ENCODE measurements at regions not wholly inside any gene's neighbourhood (a gene's known extent, or its start where the extent isn't known, plus 50 kb on each side); places are given as distances from the start of the nearest gene placed in this dataset.

DNA sequence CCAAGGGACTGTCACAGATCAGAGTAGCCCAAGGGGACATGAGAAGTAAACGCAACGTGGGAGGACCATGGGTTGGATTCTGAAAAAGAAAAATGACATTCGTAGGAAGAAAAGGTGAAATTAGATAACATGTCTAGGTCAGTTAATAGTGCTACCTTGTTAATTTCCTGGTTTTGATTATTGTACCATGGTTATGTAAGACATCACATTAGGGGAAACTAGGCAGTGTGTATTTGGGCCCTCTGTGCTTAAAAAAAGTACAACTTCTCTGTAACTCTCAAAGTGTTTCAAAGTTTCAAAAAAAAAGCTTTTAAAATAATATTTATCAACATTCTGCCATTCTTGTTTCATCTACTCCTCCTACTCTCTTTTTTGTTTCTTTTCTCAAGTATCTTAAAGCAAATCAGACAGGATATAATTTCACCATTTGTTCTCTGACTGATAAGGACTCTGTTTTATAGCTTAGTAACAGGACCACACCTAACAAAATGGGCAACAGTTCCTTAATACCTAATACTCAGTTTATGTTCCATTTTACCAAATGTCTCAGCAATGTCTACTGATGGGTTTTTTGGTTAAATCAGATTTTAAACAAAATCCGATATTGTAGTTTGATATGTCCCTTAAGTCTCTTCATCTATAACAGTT is 97.1 kb upstream of the PLCB4 start:
- H3K27me3 ChIP-seq (replicated peaks in 1 of 4; ENCODE audit: control extremely low read depth in 1 of 4, control insufficient read depth in 3 of 4, insufficient read depth in 4 of 4, low read length in 3 of 4), result no peaks in the 10 kb centered on the region
- no peak for DNase-seq
- H3K27ac ChIP-seq (ENCODE audit: low read length in 2 of 2), result no peak overlapping the region
- H3K36me3 ChIP-seq (replicated peaks in 1 of 2; ENCODE audit: control extremely low read depth in 1 of 2, control insufficient read depth in 1 of 2, extremely low read depth in 1 of 2, insufficient read depth in 2 of 2, low read length in 1 of 2), result no peaks in the 10 kb centered on the region
- no peaks in the 10 kb centered on the region for H3K4me1 ChIP-seq (ENCODE audit: control insufficient read depth in 2 of 2, insufficient read depth in 2 of 2, low read length in 2 of 2)
- no peaks in the 10 kb centered on the region for H3K27me3 Mint-ChIP-seq
- H3K9ac ChIP-seq (ENCODE audit: low read length), result no peak overlapping the region
- intact Hi-C loops (cut with micrococcal nuclease), result no loop called here
- ChIA-PET POLR2A (no interaction called here), CTCF (no interaction called here)
- H3K4me1 Mint-ChIP-seq, result no peaks in the 10 kb centered on the region
- H3K4me3 ChIP-seq (ENCODE audit: control extremely low read depth in 1 of 5, extremely low read depth in 1 of 5, insufficient read depth in 1 of 5, low read depth in 2 of 5, low read length in 4 of 5), result no peak overlapping the region
- no peaks in the 10 kb centered on the region for H4K20me1 ChIP-seq (ENCODE audit: control insufficient read depth, insufficient read depth, low read length, poor library complexity, severe bottlenecking)
- TF ChIP-seq EZH2 (IDR thresholded peaks at IDR 0.05; ENCODE audit: borderline replicate concordance, insufficient read depth, low read depth, low read length, poor library complexity, severe bottlenecking), result no peak
- TF ChIP-seq, protein P1, sequence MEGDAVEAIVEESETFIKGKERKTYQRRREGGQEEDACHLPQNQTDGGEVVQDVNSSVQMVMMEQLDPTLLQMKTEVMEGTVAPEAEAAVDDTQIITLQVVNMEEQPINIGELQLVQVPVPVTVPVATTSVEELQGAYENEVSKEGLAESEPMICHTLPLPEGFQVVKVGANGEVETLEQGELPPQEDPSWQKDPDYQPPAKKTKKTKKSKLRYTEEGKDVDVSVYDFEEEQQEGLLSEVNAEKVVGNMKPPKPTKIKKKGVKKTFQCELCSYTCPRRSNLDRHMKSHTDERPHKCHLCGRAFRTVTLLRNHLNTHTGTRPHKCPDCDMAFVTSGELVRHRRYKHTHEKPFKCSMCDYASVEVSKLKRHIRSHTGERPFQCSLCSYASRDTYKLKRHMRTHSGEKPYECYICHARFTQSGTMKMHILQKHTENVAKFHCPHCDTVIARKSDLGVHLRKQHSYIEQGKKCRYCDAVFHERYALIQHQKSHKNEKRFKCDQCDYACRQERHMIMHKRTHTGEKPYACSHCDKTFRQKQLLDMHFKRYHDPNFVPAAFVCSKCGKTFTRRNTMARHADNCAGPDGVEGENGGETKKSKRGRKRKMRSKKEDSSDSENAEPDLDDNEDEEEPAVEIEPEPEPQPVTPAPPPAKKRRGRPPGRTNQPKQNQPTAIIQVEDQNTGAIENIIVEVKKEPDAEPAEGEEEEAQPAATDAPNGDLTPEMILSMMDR (IDR thresholded peaks at IDR 0.05), result no peak
- no peak overlapping the region for H3K4me3 Mint-ChIP-seq
- no peak overlapping the region for H3K4me2 ChIP-seq (replicated peaks; ENCODE audit: low read depth, low read length, poor library complexity, severe bottlenecking)
- ATAC-seq (ENCODE audit: low read depth), result no peak
- WGBS (ENCODE audit: insufficient coverage), result 76% methylated on average over 3 of the region's 4 CpGs
- H3K27ac Mint-ChIP-seq, result no peak overlapping the region
- H3K9me3 ChIP-seq (ENCODE audit: control extremely low read depth in 1 of 3, control insufficient read depth in 2 of 3, insufficient read depth in 1 of 3, low read length in 2 of 3), result no peaks in the 10 kb centered on the region
- H3K9me3 Mint-ChIP-seq (ENCODE audit: insufficient read depth), result no peaks in the 10 kb centered on the region
- no peaks in the 10 kb centered on the region for H3K79me2 ChIP-seq (ENCODE audit: control insufficient read depth, insufficient read depth, low read length)
- H2AFZ ChIP-seq (ENCODE audit: insufficient read depth, low read depth, low read length, poor library complexity, severe bottlenecking), result no peak overlapping the region

DNA sequence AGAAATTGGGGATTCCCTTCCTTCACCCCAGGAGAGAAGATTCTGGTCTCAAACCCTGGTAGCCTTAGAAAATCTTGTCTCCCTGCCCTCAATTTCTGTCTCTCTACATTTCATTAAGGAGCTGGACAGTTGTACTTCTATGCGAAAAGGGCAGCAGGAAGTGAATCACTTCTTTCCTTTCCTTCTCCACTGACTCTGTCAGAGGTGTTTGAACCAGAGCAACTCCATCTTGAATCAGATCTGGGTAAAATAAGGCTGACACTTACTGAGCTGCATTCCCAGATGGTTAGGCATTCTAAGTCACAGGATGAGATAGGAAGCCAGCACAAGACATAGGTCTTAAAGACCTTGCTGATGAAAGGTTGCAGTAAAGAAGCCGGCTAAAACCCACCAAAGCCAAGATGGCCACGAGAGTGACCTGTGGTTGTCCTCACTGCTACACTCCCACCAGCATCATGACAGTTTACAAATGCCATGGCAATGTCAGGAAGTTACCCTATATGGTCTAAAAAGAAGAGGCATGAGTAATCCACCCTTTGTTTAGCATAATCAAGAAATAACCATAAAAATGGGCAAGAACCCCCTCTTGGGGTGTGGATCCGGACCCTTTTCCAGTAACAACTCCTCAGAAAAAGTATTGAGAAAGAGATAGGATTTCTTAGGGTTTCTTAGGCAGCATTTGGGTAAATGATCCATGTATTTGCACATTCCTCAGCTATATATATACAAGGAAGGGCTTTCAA is 95.8 kb upstream of the PLCB4 start:
- TF ChIP-seq, protein P1 (IDR thresholded peaks at IDR 0.05), result no peak
- TF ChIP-seq EZH2 (IDR thresholded peaks at IDR 0.05; ENCODE audit: borderline replicate concordance, insufficient read depth, low read depth, low read length, poor library complexity, severe bottlenecking), result no peak
- CTCF ChIA-PET, result no interaction called here
- Histone ChIP-seq H3K27ac (ENCODE audit: low read length in 2 of 2) (no peak overlapping the region), H3K9me3 (ENCODE audit: control extremely low read depth in 1 of 3, control insufficient read depth in 2 of 3, insufficient read depth in 1 of 3, low read length in 2 of 3) (no peaks in the 10 kb centered on the region), H3K9ac (ENCODE audit: low read length) (no peak overlapping the region), H3K36me3 (replicated peaks in 1 of 2; ENCODE audit: control extremely low read depth in 1 of 2, control insufficient read depth in 1 of 2, extremely low read depth in 1 of 2, insufficient read depth in 2 of 2, low read length in 1 of 2) (no peaks in the 10 kb centered on the region), H3K4me2 (replicated peaks; ENCODE audit: low read depth, low read length, poor library complexity, severe bottlenecking) (no peak overlapping the region), H4K20me1 (ENCODE audit: control insufficient read depth, insufficient read depth, low read length, poor library complexity, severe bottlenecking) (no peaks in the 10 kb centered on the region), H2AFZ (ENCODE audit: insufficient read depth, low read depth, low read length, poor library complexity, severe bottlenecking) (no peak overlapping the region), H3K4me3 (ENCODE audit: control extremely low read depth in 1 of 5, extremely low read depth in 1 of 5, insufficient read depth in 1 of 5, low read depth in 2 of 5, low read length in 4 of 5) (no peak overlapping the region), H3K79me2 (ENCODE audit: control insufficient read depth, insufficient read depth, low read length) (no peaks in the 10 kb centered on the region), H3K4me1 (ENCODE audit: control insufficient read depth in 2 of 2, insufficient read depth in 2 of 2, low read length in 2 of 2) (no peaks in the 10 kb centered on the region), H3K27me3 (replicated peaks in 1 of 4; ENCODE audit: control extremely low read depth in 1 of 4, control insufficient read depth in 3 of 4, insufficient read depth in 4 of 4, low read length in 3 of 4) (no peaks in the 10 kb centered on the region)
- no peaks in the 10 kb centered on the region for H3K9me3 Mint-ChIP-seq (ENCODE audit: insufficient read depth)
- WGBS (ENCODE audit: insufficient coverage), result 93% methylated on average over 3 of the region's 4 CpGs
- H3K4me3 Mint-ChIP-seq, result no peak overlapping the region
- H3K27ac Mint-ChIP-seq, result no peak overlapping the region
- intact Hi-C loops (cut with micrococcal nuclease), result no loop called here
- ATAC-seq (ENCODE audit: low read depth) (no peak), DNase-seq (no peak)
- H3K27me3 Mint-ChIP-seq, result no peaks in the 10 kb centered on the region
- no peaks in the 10 kb centered on the region for H3K4me1 Mint-ChIP-seq
- POLR2A ChIA-PET, result no interaction called here

Measured in B cell (primary cell).